Inflammatory macrophage treated with lipopolysaccharide for 1 hour (primary cell): ENCODE measurements at regions not wholly inside any gene's neighbourhood (a gene's known extent, or its start where the extent isn't known, plus 50 kb on each side); places are given as distances from the start of the nearest gene placed in this dataset.
"Not testable (repeated sequence)": the region's sequence is repeated elsewhere in the genome, so short reads cannot be mapped to it uniquely, and the experiment has no call there.

Source experiments
- DNase-seq, 2 donors: peaks; one replicate each; pipeline ENCODE4 v3.0.0-alpha.2; 2020 to 2022

DNA sequence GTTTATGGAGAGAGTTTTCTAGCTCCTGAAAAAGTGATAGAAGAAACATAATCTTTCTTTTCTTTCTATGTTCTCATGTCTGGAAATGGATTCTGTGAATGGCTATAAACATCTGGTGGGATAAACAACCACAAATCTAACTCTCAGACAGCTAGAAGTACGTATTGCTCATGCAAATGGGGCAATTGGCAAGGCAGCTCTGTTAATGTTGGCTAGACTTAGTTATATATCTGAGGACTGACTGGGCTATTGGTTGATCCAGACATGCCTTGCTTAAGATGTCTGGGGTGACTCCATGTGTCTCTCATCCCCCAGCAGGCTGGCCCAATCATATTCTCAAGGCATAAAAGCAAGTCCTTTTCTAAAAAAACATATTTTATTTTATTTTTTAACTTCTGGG lies 939.2 kb upstream of the NRXN1 start:
- DNase-seq = no peak

DNA sequence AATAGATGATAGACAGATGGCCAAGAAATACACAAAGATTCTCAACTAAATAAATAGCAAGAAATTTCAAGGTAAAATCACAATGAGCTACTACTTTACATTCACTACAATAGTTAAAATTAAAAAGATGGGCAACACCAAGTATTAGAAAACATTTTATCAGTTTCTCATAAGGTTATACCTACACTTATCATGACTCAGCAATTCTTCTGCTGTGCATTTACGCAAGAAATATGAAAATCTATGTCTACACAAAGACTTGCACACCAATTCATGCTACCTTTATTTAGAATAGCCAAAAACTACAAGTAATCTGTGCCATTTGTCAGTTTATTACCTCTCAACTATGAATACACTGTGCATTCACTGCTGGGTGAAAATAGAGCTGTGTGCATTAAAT lies 937.4 kb upstream of the NRXN1 start:
- no peak for DNase-seq

DNA sequence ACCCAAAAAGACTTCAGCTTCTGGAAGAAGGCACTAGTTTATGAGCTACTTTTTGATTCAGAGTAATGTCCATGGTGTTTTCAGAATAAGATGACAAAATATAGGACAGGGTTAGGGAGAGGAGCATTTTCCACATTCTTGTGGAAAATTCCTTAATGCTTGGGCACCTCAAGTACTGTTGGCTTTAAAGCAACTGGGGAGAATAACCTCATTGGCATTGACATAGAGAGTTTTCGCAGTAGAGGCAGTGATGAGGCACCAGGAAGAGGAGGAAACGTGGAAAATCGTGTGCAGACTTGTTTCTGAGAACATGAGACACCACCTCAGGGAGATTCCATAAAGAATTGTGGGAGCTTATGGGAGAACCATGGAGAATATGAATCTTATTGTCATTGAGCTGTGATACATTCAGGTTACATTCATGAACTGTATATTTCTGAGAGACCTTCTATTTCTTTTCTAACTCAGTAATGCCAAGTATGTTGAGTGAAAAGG lies 929.0 kb upstream of the NRXN1 start:
- DNase-seq = no peak

DNA sequence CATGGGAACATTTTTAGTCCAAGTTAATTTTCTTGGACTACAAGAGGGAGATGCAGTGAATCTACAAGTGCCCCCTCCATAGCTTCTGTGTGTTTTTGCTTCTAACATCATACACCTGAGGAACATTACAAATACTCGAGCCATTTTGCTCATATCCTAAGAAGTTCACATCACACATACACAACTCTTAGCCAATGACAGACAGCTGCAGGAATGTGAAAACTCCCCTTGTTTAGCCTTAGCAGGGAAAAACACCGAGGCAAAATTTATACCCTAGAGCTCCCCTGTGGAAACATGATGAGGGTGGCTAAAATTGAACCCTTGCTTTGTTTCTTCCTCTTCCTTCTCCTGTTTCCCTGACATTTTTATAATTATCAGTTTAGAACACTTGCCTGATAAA lies 928.3 kb upstream of the NRXN1 start:
- DNase-seq = no peak

DNA sequence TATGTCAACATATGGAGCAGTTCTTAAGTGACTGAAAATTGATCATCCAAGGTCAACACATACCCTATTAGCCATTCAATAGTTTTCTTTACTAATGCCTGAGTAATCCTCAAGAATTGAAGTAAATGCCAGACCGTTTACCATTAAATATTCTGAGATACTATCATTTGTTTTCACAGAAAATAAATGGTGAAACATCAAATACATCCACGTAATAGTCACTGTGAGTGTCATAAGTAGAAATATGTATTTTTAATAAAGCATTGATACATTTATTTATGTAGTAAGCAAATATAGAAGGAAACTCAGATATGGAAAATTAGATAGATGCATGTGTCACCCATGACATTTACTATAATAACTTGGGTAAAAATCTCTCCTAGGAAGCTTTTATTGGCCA lies 927.8 kb upstream of the NRXN1 start:
- DNase-seq = no peak

DNA sequence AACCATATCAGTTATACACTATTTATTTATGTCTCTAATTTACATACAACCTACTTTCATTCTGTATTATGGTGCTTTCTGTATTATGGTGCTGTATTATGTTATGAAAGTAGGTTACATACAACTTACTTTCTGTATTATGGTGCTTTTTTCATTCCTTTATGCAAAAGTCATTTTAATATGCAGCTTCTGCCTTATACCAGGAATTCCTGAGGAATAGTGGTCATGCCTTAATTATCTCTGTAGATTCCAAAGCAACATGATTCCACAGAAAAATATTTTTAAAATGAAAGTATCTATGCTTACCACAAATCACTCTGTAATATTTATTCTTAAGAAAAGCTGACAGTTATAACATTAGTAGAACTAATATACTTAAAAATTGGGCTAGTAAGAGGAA lies 922.0 kb upstream of the NRXN1 start:
- no peak for DNase-seq

DNA sequence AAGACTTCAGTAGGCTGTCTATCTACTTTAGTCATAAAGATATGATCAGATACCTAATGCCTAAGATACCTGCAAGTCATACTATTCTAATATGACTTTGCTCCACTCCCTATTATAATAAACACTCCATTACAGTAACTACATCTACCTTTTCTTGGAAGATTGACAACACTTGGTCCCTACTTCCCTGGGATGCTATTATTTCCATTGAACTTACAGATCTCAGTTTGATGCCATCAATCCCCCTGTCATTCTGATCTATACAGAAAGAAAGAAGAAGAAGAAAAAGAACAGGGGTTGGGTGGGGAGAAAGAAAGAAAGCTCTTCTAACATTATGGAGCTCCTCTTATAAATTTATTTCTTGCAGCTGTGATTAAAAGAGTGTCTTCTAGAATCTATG lies 889.1 kb upstream of the NRXN1 start:
- DNase-seq = no peak

DNA sequence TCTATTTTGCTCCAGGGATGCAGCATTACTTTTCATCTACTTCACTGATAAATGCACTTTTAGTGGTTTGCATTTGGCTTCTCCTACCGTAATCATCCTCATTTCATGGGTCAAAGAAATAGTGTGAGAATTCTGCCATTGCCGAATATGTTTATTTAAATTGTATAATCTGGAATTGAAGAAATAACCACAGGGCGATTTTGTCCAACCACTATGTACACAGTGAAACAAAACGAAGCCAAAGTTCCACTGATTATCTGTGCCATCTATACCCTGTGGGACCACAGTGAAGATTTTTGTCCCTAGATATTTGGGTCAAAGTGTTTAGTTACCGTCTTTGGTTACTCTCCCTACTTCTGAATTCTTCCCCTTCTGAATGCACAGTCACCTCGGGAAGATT lies 888.6 kb upstream of the NRXN1 start:
- DNase-seq = no peak

DNA sequence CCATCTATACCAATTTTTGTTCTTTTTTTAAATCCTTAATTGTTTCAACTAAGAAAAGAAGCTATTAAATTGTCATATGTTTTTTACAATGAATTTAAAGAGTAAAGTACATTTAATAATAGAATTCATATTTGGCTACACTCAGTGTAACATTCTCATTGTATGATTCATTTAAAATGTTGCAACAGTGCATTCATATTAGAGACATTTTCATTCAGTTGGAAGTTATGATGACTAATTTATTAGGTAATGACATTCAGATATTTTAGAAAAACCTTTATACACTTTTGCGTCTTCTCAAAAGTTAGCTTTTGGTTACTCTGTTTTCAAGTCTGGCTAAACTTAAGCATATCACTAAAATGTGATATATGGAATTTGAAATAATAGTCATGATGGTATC lies 887.5 kb upstream of the NRXN1 start:
- DNase-seq = no peak

DNA sequence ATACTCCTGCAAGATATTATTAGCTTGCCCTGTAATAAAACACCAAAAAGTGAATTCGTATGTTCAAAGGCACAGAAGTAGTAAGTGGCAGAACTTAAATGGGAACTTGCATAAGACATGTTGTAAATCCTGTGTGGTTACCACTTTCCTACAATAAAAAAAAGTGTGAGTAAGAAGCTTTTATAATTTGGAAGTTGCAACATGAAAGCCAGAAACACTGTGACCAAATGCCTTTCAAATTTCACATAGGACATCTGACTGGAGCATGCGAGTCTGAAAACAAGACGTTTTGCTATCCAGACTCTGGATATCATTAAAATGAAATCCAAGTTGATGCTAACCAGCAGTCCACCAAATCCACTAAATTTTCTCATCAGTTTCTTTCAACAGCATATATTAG lies 886.2 kb upstream of the NRXN1 start:
- no peak for DNase-seq

DNA sequence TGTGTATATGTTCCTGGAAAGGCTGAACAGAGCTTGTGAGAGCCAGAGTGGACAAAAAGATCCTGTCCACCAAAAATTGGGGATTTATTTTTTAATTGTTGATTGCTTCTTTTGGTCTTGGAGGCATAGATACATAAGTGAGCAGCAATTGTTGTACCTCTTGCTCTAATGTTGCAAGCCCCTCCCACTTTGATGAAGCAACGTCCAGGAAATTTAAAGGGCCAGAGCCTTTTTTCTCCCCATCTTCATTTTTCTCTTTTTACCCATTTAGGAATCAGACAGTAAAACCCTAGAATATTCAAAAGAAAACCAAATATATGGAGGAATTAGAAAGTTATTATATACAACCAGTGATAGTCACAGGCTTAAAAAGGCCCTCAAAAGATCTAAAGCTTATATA lies 871.8 kb upstream of the NRXN1 start:
- no peak for DNase-seq

DNA sequence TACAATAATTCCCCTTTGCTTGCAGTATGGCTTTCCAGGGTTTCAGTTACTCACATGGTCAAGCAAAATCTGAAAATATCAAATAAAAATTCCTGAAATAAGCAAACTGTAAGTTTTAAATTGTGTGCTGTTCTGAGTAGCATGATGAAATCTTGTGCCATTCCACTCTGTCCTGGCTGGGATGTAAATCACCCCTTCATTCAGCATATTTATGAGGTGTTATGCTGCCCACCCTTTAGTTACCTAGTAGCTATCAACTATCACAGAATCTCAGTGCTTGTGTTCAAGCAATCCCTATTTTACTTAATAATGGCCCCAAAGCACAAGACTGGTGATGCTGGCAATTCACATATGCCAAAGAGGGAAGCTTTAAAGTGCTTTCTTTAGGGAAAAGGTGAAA lies 867.7 kb upstream of the NRXN1 start:
- no peak for DNase-seq

DNA sequence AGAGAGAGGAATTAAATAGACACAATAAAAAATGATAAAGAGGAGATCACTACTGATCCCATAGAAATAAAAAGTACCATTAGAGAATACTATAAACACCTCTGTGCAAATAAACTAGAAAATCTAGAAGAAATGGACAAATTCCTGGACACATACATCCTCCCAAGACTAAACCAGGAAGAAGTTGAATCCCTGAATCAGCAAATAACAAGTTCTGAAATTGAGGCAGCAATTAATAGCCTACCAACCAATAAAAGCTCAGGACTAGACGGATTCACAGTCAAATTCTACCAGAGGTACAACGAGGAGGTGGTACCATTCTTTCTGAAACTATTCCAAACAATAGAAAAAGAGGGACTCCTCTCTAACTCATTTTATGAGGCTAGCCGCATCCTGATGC lies 862.7 kb upstream of the NRXN1 start:
- not testable (repeated sequence) for DNase-seq

DNA sequence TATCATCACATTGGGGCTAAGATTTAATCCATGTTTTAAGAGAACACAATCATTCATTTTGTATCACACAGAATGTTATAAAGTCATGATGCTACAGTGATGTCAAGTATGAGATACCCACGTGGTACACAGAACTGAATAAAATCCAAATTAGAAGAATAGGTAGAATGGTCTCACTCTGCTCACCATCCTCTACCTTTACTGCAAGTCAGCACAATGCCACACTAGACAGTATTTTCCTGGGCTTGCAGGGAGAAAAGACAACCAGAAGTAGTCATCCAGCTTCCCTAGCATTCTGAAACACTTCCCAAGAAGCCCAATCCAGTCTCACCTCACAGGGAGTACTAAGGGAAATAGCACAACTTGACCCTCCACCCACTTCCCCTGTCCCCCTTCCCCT lies 856.2 kb upstream of the NRXN1 start:
- DNase-seq = no peak

DNA sequence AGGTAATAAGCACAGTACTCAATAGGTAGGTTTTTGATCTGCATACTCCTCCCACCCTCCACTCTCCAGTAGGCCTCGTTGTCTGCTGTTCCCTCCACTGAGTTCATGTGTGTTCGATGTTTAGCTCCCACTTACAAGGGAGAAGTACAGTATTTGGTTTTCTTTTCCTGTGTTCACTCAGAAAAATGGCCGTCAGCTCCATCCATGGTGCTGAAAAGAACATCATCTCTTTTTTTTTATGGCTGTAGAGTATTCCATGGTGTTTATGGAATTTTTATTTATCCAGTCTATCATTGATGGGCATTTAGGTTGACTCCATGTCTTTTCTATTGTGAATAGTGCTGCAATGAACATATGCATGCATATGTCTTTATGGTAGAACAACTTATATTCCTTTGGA lies 849.7 kb upstream of the NRXN1 start:
- no peak for DNase-seq

DNA sequence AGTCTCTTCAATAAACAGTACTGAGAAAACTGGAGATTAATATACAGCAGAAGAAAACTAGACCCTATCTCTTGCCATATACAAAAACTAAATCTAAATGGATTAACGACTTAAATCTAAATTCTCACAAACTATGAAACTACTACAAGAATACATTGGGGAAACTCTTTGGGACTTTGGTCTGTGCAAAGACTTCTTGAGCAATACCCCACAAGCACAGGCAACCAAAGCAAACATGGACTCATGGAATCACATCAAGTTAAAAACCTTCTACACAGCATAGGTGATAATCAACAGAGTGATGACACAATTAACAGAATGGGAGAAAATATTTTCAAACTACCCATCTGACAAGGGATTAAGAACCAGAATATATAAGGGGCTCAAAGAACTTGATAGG lies 848.2 kb upstream of the NRXN1 start:
- no peak for DNase-seq

DNA sequence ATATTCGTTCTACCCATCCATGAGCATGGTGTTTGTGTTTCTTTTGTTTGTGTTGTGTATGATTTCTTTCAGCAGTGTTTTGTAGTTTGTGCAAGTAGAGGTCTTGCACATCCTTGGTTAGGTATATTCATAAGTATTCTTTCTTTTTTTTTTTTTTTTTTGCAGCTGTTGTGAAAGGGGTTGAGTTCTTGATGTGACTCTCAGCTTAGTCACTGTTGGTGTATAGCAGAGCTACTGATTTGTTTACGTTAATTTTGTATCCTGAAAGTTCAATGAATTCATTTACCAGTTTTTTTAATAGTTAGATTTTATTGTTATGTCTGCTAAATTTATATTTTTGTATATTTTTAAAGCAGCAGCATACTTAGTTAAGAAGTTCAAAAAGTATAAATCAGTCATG lies 834.4 kb upstream of the NRXN1 start:
- DNase-seq = no peak

DNA sequence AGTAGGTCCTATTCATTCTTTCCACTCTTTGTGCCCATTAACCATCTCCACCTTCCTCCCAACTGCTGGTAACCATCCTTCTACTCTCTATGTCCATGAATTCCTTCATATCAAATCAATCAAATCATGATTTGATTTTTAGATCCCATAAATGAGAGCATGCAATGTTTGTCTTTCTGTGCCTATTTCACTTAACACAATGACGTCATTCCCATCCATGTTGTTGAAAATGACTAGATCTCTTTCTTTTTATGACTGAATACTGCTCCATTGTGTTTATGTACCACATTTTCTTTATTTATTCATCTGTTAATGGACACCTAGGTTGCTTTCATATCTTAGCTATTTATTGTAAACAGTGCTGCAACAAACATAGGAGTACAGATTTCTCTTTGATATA lies 827.3 kb upstream of the NRXN1 start:
- DNase-seq = no peak

DNA sequence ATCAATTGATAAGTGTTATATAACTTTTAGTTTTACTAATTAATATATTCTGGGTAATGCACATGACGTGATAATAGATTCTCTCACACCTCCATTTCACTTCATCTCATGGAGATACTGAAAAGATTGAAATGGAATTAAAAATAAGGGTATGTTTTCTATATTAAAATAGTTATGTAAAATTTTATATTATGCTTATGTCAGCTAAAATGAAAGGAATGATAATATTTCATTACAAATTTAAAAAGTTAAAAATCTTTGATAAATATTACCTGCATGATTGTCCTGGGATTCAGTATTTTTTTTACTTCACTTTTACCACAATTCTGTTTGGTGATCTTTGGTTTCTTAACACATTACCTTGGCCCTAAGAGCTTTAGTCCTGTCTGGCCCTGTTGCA lies 823.8 kb upstream of the NRXN1 start:
- DNase-seq = no peak

DNA sequence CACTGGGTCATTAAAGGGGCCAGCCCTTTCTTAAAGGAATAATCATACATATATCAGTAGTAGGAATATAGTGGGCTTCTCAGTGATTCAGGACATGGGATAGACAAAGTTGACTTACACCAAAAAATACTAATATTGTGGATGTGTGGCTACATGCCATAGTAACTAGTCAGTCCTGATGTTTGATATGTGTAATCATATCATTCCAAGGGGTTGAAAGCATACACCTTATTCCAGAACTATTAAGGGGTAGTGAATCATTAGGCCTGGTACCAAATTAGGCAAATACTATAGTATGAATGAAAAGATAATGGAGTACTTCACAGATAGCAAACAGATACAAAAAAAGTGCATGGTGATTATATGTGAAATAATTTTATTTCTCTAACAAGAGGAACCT lies 814.9 kb upstream of the NRXN1 start:
- DNase-seq = no peak

DNA sequence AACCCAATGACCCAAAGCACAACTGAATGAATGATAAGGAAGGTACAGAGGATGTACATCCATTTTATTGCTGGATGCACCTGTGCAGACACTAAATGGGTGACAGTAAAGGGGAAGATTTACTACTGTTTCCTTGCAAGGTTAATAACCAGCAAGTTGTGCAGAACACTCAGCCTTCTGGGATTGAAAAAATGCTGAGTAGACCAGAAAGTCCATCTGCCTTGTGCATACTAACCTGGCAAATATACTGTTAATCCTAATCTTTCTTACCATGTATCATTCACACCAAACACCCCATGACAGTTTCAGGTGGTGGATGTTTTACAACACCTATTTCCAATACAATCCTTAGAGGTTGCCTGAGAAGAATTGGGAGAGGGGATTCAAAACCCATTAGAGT lies 814.1 kb upstream of the NRXN1 start:
- DNase-seq = no peak

DNA sequence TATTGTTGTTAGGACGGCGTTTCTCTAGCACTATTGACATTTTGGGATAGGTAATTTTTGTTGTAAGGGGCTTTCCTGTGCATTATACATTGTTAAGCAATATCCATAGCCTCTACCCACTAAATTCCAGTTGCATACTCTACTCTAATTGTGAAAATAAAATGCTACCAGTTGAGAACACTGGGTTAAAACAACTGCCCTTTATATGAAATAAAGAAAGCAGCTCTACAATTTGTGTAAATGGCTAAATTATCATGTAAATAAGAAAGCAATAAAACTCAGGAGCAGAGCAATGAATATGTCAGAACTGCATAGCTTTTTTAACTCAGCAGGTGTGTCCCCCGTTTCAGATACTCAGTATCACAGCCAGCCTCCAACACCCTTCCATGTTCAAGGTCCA lies 812.7 kb upstream of the NRXN1 start:
- no peak for DNase-seq

DNA sequence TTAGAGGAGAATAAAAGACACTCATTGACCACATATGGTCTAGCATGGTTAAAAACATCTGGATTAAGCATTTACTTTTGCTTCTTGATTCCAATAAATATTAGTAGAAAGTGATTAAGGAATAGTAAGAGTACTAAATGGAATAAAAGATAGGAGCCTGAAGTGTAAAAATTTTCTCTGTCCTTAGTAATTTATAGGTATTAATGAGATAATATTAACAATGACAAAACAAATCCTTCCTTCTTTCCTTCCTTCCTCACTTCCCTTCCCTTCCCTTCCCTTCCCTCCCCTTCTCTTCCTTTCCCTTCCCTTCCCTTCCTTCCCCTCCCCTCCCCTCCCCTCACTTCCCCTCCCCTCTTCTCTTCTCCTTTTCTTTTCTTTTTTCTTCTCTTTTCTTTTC lies 797.5 kb upstream of the NRXN1 start:
- DNase-seq = no peak

DNA sequence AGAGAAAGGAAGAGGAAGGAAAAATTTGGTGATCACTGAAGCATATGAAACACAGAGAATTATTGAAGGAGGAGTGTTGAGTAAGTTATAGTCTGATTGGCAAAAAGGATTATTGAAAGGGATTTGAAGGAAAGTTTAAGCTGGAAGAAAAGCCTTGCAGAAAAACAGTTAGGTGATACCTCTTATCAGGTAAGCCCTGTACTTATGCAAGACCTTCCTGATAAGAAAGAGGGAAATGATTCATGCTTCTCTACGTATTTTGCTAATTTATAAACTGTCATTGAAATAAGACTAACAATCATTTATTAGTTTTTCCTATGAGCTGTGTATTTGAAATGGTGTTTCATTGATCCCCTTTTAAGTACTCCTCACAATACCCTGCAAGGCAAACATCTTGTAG lies 793.9 kb upstream of the NRXN1 start:
- DNase-seq = no peak

DNA sequence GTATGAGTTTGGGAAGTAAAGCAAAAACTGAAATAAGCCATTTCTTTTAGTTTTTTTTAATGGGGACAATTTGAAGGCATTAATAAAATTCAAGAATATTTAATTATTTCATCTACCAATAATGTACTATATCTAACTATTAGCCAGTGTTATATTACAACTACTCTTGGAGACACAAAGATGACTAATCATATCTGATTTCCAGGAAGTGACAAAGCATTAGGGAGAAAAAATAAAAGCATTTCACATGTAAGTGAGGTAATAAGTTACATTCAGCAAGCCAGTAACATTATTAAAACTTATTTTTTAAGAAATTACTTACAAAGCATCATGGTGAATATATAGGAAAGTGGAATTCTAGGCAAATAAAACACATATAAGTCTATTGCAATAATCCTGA lies 781.3 kb upstream of the NRXN1 start:
- DNase-seq = no peak

DNA sequence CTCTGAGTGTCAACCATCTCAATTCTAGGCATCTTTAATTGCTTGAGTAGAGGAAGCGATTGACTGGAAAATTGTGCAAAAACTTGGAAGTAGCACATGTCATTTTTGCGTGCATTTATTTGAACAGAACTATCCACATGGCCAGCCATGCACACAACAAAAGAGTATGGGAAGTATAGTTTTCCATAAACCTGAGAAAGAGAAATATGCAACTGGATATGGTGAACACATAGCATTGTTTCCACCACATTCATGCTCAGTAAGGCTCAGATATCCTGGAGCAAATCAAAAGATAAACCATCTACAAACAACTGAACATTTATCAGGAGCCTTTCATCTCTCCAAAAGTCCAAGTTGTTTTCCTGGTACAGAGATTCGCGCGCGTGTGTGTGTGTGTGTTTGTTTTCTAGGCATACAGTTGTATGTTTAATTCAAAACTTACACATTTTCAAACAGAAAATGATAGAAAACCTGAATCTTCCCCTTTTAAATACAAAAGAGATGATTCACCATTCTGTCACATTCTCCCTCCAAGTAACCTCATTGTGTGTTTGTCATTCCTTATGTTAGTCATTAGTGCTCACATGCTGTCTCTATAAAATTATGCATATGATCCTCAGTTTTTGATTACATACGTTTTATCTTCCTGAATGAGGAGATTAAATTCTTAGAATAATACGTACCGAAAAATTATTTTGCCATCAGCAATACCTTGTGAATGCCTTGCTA lies 780.4 kb upstream of the NRXN1 start:
- DNase-seq = no peak
